SU-DHL-6 (cell line): ENCODE measurements at regions not wholly inside any gene's neighbourhood (a gene's known extent, or its start where the extent isn't known, plus 50 kb on each side); places are given as distances from the start of the nearest gene placed in this dataset.

Experiments
- H2AFZ ChIP-seq: fragments of 200-600 bp; sonication (generic); 2 replicates; pipeline ENCODE4 v1.6.1; 2014; ENCODE audit warnings: low read depth, mild to moderate bottlenecking, moderate library complexity, mixed read lengths, antibody characterized with exemption, low read length; ENCODE audit not compliant: severe bottlenecking
- H3F3A ChIP-seq: fragments of 200-600 bp; shearing (Covaris generic); 2 replicates; pipeline ENCODE4 v1.6.0; 2016; ENCODE audit warnings: antibody characterized with exemption, mild to moderate bottlenecking; ENCODE audit not compliant: insufficient read depth
- H3K27ac ChIP-seq: fragments of 200-600 bp; sonication (generic); 2 replicates; pipeline ENCODE4 v1.5.1; 2016; ENCODE audit warnings: low read depth, mild to moderate bottlenecking, low read length, moderate library complexity, mixed read lengths
- H3K27me3 ChIP-seq: fragments of 200-600 bp; sonication (generic), shearing (Covaris generic); 2 replicates; pipeline ENCODE4 v1.6.0; 2014; ENCODE audit warnings: mild to moderate bottlenecking, low read length
- H3K36me3 ChIP-seq: fragments of 200-600 bp; sonication (generic); 2 replicates; pipeline ENCODE4 v1.6.1; 2014; ENCODE audit warnings: mild to moderate bottlenecking, low read length, mixed read lengths
- H3K4me2 ChIP-seq: fragments of 300-600, 200-600 bp; shearing (Covaris generic), sonication (generic); 2 replicates; pipeline ENCODE4 v1.6.0; 2014; ENCODE audit warnings: low read length, low read depth, mild to moderate bottlenecking; ENCODE audit not compliant: poor library complexity, severe bottlenecking
- H3K4me3 ChIP-seq: fragments of 200-600 bp; sonication (generic); 2 replicates; pipeline ENCODE4 v1.5.1; 2014; ENCODE audit warnings: antibody characterized with exemption, low read length, mild to moderate bottlenecking, mixed read lengths; ENCODE audit not compliant: insufficient read depth, poor library complexity, severe bottlenecking
- H3K79me2 ChIP-seq: fragments of 200-600 bp; sonication (generic); 2 replicates; pipeline ENCODE4 v1.6.1; 2014; ENCODE audit warnings: mild to moderate bottlenecking, low read length, moderate library complexity; ENCODE audit not compliant: insufficient read depth
- H3K9ac ChIP-seq: fragments of 200-600 bp; sonication (generic); 2 replicates; pipeline ENCODE4 v1.7.0; 2014; ENCODE audit warnings: mild to moderate bottlenecking, low read length
- H3K9me2 ChIP-seq: fragments of 200-600 bp; sonication (generic); replicated peaks from 2 replicates; pipeline ENCODE4 v1.6.1; 2014; ENCODE audit warnings: low read length; ENCODE audit not compliant: insufficient read depth
- H3K9me3 ChIP-seq: fragments of 200-600 bp; sonication (generic); 2 replicates; pipeline ENCODE4 v1.6.1; 2014; ENCODE audit warnings: low read length, mixed read lengths; ENCODE audit not compliant: insufficient read depth
- H4K20me1 ChIP-seq: fragments of 200-600 bp; sonication (generic); 2 replicates; pipeline ENCODE4 v1.6.1; 2014; ENCODE audit warnings: low read depth, mild to moderate bottlenecking, antibody characterized with exemption, low read length, moderate library complexity, mixed read lengths
- EZH2phosphoT487 ChIP-seq: fragments of 200-600 bp; sonication (generic), shearing (Covaris generic); conservative IDR thresholded peaks from 2 replicates; pipeline ENCODE4 v1.6.1; 2018; ENCODE audit warnings: mild to moderate bottlenecking, antibody characterized with exemption, low read length, moderate library complexity, mixed read lengths
- TF ChIP-seq, protein P1 (sequence below): fragments of 200-600 bp; sonication (generic); IDR thresholded peaks from one replicate; pipeline ENCODE4 v1.5.1; 2017; ENCODE audit warnings: antibody characterized with exemption, mild to moderate bottlenecking, low read length, moderate library complexity; ENCODE audit not compliant: insufficient read depth, poor library complexity, severe bottlenecking

DNA sequence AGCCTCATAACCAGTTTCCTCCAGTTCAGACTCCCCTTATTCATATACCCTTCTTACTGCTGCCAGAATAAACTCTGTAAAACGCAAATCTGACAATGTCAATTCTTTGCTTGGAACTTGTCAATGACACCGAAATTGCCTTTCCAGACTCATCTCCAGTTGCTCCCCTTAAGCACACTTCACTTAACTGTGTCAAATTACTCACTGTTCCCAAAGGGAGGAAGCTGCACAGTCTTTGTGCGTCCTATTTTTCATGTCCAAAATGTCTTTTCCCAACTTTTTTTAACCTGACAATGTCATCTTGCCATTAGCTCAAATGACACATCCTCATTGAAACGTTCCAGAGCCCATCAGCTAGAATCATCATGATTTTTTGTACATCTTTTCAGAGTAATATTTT is 867.3 kb downstream of the RPA4 start:
- Histone ChIP-seq H3K9me2 (no peaks in the 10 kb centered on the region), H3K9me3 (no peaks in the 10 kb centered on the region), H3F3A (no peaks in the 10 kb centered on the region), H3K27ac (no peak overlapping the region), H3K27me3 (no peaks in the 10 kb centered on the region), H4K20me1 (no peaks in the 10 kb centered on the region), H3K4me3 (no peak overlapping the region), H2AFZ (no peak overlapping the region), H3K79me2 (no peaks in the 10 kb centered on the region), H3K4me2 (no peak overlapping the region), H3K9ac (no peak overlapping the region), H3K36me3 (no peaks in the 10 kb centered on the region)
- TF ChIP-seq, protein P1, sequence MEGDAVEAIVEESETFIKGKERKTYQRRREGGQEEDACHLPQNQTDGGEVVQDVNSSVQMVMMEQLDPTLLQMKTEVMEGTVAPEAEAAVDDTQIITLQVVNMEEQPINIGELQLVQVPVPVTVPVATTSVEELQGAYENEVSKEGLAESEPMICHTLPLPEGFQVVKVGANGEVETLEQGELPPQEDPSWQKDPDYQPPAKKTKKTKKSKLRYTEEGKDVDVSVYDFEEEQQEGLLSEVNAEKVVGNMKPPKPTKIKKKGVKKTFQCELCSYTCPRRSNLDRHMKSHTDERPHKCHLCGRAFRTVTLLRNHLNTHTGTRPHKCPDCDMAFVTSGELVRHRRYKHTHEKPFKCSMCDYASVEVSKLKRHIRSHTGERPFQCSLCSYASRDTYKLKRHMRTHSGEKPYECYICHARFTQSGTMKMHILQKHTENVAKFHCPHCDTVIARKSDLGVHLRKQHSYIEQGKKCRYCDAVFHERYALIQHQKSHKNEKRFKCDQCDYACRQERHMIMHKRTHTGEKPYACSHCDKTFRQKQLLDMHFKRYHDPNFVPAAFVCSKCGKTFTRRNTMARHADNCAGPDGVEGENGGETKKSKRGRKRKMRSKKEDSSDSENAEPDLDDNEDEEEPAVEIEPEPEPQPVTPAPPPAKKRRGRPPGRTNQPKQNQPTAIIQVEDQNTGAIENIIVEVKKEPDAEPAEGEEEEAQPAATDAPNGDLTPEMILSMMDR: no peak
- TF ChIP-seq EZH2phosphoT487: no peak

DNA sequence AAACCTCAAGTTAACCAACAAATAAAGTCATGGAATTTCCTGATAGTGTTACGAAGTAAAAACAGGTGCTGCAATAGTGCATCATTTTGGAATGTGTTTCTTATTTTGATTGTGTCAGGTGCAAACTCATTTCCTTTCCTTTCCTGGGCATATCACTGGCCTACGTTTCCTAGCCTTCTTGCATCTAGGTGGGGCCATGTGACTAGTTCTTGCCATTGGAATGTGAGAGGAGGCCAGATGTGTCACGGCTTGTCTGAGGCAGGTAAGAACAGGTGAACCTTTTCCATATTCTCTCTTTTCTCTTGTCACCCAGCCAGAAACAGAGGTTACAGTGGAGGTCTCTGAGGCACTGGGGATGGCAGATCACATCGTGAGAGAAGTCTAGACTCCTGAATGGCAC is 868.0 kb downstream of the RPA4 start:
- Histone ChIP-seq H3K27me3 (no peaks in the 10 kb centered on the region), H4K20me1 (no peaks in the 10 kb centered on the region), H3K4me3 (no peak overlapping the region), H3F3A (no peaks in the 10 kb centered on the region), H3K9me3 (no peaks in the 10 kb centered on the region), H2AFZ (no peak overlapping the region), H3K36me3 (no peaks in the 10 kb centered on the region), H3K4me2 (no peak overlapping the region), H3K9ac (no peak overlapping the region), H3K79me2 (no peaks in the 10 kb centered on the region), H3K9me2 (no peaks in the 10 kb centered on the region), H3K27ac (no peak overlapping the region)
- no peak for TF ChIP-seq EZH2phosphoT487
- TF ChIP-seq, protein P1: no peak

DNA sequence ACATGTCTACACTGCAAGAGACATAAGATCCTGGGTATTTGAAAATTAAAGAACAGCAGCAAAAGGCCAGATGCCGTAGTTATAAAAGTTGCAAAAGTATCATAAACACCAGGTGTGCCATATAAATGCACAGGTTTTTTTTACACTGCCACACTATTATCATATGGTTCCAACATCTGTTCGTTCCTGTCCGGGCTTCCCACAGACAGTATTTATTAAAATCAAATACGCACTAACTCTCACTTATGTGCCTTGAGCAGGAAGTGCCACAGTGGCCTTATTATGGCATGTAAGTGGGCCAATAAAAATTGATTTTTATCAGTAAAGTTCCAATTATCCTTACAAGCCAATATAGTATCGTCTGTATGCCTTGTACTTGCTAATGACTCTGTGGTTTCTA is 873.2 kb downstream of the RPA4 start:
- no peaks in the 10 kb centered on the region for H3K9me3 ChIP-seq
- H3K27ac ChIP-seq: no peak overlapping the region
- no peak overlapping the region for H2AFZ ChIP-seq
- H3F3A ChIP-seq: no peaks in the 10 kb centered on the region
- H3K4me2 ChIP-seq: no peak overlapping the region
- H3K79me2 ChIP-seq: no peaks in the 10 kb centered on the region
- no peaks in the 10 kb centered on the region for H3K9me2 ChIP-seq
- no peak overlapping the region for H3K9ac ChIP-seq
- H4K20me1 ChIP-seq: no peaks in the 10 kb centered on the region
- H3K27me3 ChIP-seq: no peaks in the 10 kb centered on the region
- no peak for TF ChIP-seq EZH2phosphoT487
- TF ChIP-seq, protein P1: no peak
- no peaks in the 10 kb centered on the region for H3K36me3 ChIP-seq
- H3K4me3 ChIP-seq: no peak overlapping the region
